ENCODE measurements at regions not wholly inside any gene's neighbourhood (a gene's known extent, or its start where the extent isn't known, plus 50 kb on each side); places are given as distances from the start of the nearest gene placed in this dataset.
A peak's percentile ranks its signal among the peaks of the same experiment; 100 is the strongest.

DNA sequence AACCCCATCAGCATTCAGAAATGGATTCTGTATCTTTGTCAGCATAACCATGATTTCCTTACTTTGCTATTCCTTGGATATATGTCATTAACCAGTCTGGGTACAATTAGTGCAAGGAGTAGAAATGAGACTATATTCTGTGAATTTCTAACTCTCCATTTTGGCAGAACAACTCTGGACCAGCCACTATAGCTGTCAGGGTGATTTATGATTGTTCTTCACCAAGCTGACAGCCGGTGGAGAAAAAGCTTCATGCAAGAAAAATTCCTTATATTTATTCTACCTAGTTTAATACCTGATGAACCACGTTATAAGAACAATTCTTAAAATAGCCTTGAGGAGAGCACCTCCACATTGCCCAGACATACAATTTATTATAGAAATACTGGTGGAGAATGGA, 431.2 kb upstream of the TCF4 start:
- no peak for DNase-seq (ENCODE audit: low read depth)
- H3K4me3 ChIP-seq (ENCODE audit: low read length): no peak overlapping the region
- TF ChIP-seq, protein P1, sequence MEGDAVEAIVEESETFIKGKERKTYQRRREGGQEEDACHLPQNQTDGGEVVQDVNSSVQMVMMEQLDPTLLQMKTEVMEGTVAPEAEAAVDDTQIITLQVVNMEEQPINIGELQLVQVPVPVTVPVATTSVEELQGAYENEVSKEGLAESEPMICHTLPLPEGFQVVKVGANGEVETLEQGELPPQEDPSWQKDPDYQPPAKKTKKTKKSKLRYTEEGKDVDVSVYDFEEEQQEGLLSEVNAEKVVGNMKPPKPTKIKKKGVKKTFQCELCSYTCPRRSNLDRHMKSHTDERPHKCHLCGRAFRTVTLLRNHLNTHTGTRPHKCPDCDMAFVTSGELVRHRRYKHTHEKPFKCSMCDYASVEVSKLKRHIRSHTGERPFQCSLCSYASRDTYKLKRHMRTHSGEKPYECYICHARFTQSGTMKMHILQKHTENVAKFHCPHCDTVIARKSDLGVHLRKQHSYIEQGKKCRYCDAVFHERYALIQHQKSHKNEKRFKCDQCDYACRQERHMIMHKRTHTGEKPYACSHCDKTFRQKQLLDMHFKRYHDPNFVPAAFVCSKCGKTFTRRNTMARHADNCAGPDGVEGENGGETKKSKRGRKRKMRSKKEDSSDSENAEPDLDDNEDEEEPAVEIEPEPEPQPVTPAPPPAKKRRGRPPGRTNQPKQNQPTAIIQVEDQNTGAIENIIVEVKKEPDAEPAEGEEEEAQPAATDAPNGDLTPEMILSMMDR (IDR thresholded peaks at IDR 0.05; ENCODE audit: insufficient read depth, low read depth, low read length, missing control alignments): no peak

DNA sequence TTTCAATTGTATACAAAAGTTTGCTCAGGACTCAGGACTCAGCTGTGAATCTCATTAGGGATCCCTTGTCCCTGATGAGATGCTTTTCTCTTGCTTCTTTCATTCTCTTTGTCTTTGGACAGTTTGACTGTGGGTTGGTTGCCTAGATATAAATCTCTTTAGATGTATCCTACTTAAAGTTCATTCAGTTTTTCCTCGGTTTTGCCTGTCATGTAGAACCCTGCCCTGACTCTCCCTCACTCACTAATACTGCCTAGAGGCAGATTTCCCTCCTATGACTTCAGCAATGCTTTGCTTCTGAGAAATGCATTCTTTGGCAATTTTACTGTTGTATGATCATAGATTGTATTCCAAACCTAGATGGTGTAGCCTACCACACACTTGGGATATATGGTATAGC, 421.4 kb upstream of the TCF4 start:
- no peak overlapping the region for H3K4me3 ChIP-seq (ENCODE audit: low read length)
- peak; percentile 67 for DNase-seq (ENCODE audit: low read depth)
- TF ChIP-seq, protein P1 (IDR thresholded peaks at IDR 0.05; ENCODE audit: insufficient read depth, low read depth, low read length, missing control alignments): no peak

DNA sequence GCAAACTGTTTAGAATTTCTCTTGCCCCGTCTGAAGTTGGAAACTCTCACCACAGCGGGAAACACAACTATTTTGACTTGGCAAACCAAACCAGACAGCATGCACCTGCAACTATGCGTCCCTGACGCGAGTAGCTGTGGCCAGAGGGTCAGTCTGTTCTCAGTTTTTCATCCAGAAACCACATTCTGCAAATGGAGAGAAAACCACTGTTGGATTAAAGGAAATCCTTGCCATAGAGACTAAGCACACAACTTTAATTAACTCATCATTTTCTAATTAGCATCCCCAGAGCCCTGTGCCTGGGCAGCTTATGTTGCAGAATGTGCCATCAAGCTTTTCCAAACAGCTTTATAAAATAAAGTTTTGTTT, 415.7 kb upstream of the TCF4 start:
- TF ChIP-seq, protein P1 (IDR thresholded peaks at IDR 0.05; ENCODE audit: insufficient read depth, low read depth, low read length, missing control alignments): no peak
- no peak for DNase-seq (ENCODE audit: low read depth)
- no peak overlapping the region for H3K4me3 ChIP-seq (ENCODE audit: low read length)

DNA sequence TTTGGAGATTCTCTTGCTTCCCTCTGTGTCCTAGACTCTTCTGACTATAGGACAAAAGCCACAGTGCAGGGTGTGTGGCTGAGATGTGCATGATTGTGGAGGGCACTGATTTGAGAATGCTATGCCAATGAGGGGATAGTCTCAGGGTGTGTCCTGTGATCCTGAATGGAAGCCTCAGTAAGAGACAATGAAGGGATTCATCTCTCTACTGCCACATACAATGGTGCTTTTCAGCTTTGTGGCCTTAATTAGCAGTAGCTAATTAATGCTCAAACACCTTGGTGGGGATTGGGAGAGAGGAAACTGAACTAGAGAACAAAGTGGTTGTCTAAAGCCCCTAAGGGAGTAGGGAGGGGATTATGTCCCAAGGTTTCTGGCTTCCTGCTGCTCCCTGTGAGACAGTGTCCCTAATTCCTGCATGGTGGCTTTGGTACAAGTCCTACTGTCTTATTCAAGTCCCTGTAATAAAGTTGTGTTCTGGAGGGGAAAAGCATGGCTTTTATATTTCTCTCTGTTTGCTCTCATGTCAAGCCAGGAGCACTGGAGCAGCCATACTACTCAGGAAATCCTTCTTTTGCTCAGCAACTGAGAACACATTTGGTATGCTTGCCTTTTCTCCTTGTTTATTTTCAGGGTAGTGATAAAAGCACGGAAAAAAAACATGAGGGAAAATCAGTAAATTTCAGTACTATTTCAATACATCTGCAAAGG, 415.2 kb upstream of the TCF4 start:
- TF ChIP-seq, protein P1 (IDR thresholded peaks at IDR 0.05; ENCODE audit: insufficient read depth, low read depth, low read length, missing control alignments): no peak
- H3K4me3 ChIP-seq (ENCODE audit: low read length): no peak overlapping the region
- DNase-seq (ENCODE audit: low read depth): no peak

DNA sequence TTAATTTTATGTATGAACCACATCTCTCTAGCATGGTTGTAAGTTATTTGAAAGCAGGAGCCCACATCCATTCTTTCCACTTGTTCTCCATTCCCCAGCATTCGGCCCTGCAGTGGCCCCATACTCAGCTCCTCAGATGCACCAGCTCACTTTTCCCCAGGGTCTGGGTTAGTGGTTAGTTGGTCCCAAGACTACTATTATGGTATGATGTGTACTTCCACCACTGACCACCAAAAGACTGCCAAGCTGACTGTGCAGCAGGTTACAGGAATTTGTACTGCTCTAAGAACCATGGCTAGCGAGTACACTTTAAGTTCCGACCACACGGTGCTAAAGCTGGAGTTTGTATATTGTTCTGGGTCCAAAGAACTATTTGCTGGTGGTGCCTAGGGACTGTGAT, 413.6 kb upstream of the TCF4 start:
- no peak for DNase-seq (ENCODE audit: low read depth)
- TF ChIP-seq, protein P1 (IDR thresholded peaks at IDR 0.05; ENCODE audit: insufficient read depth, low read depth, low read length, missing control alignments): no peak
- H3K4me3 ChIP-seq (ENCODE audit: low read length): no peak overlapping the region

DNA sequence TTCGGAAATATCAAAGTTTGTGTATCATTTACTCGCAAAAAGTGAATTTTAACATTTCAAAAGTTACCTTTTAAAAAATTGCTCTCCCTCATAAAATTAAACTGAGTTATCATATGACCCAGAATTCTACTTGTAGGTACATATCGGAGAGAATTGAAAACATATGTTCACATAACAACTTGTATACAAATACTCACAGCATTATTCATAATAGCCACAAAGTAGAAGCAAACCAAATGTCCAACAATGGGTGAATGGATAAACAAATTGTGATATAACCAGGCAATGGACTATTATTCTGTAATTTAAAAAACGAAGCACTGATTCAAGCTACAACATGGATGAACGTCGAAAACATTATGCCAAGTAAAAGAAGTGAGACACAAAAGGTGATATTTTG, 412.0 kb upstream of the TCF4 start:
- no peak for DNase-seq (ENCODE audit: low read depth)
- H3K4me3 ChIP-seq (ENCODE audit: low read length): no peak overlapping the region
- TF ChIP-seq, protein P1 (IDR thresholded peaks at IDR 0.05; ENCODE audit: insufficient read depth, low read depth, low read length, missing control alignments): no peak

DNA sequence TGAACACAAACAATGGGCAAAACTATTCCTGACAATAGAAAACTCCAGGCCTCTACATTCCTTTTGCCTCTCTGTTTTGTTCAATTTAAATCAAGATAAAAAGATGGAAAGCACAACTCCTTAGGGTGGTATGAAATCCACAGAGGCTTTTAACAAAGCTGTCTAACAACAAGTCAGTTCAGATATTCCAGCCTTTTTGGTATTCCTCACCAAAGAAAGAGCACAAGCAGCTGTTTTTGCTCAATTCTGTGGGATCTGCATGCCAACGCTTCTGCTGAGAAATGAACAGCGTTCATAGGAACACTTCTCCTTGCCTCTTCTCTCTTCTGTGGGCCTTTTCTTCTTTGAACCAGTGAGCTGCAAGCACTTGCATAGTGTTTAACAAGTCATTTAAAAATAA, 411.6 kb upstream of the TCF4 start:
- DNase-seq (ENCODE audit: low read depth): no peak
- no peak overlapping the region for H3K4me3 ChIP-seq (ENCODE audit: low read length)
- TF ChIP-seq, protein P1 (IDR thresholded peaks at IDR 0.05; ENCODE audit: insufficient read depth, low read depth, low read length, missing control alignments): no peak
